Ascending aorta (tissue), 2 donors: ENCODE measurements at regions not wholly inside any gene's neighbourhood (a gene's known extent, or its start where the extent isn't known, plus 50 kb on each side); places are given as distances from the start of the nearest gene placed in this dataset.
"Not testable (repeated sequence)": the region's sequence is repeated elsewhere in the genome, so short reads cannot be mapped to it uniquely, and the experiment has no call there.

Experiments used
- DNase-seq, 2 donors: peaks; one replicate each; pipeline ENCODE4 v3.0.0-alpha.2; 2019; ENCODE audit warnings: low spot score in 2 of 2
- H3K27ac ChIP-seq, 2 donors: fragments of 200-600 bp; sonication (generic); one replicate each; pipeline ENCODE4 v1.5.1; 2016 to 2017; ENCODE audit warnings: mild to moderate bottlenecking in 1 of 2
- H3K27me3 ChIP-seq: fragments of 200-600 bp; sonication (generic); one replicate; pipeline ENCODE4 v1.5.1; 2017
- H3K36me3 ChIP-seq, 2 donors: fragments of 200-600 bp; sonication (generic); one replicate each; pipeline ENCODE4 v1.5.1; 2016
- H3K4me1 ChIP-seq, 2 donors: fragments of 200-600 bp; sonication (generic); one replicate each; pipeline ENCODE4 v1.5.1; 2016 to 2017; ENCODE audit warnings: mild to moderate bottlenecking in 1 of 2
- H3K4me3 ChIP-seq, 2 donors: fragments of 200-600 bp; sonication (generic); one replicate each; pipeline ENCODE4 v1.5.1; 2016 to 2017; ENCODE audit warnings: mild to moderate bottlenecking in 1 of 2
- H3K9me3 ChIP-seq, 2 donors: fragments of 200-600 bp; sonication (generic); one replicate each; pipeline ENCODE4 v1.5.1; 2016
- intact Hi-C: fragments of 100-400 bp; cut with DNase I; formaldehyde crosslinking; loops from one replicate; pipeline ENCODE4 v1.15.1; 2023
- TF ChIP-seq, protein P1 (sequence below), 3 experiments: fragments of 200-600 bp in 2 of 3; fragments of 450-650 bp in 1 of 3; sonication (generic) in 2 of 3; IDR thresholded peaks; one replicate each; pipeline ENCODE4 v1.5.1; 2016 to 2019; ENCODE audit warnings: antibody characterized with exemption in 3 of 3, mild to moderate bottlenecking in 1 of 3, moderate library complexity in 1 of 3

DNA sequence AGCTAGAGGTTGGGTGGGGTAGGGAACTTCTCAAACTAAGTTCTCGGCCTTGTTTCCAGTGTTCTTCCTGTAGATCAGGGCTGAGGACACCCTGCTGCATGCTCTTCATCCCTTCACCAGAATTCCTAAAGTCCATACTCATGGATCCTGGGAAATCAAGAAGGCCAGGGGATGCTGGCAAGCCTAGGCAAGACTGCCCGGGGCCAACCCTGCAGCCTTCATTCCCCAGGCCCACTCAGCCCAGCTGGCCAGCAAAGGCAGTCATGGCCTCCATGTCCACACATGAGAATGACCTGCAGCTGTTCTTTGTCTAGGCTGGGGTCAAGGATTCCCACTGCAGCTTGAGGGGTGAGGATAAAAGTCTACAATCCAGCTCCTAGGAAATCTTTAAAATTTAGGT lies 109.3 kb upstream of the ETV6 start:
- no peaks in the 10 kb centered on the region for H3K27me3 ChIP-seq
- no peaks in the 10 kb centered on the region for H3K9me3 ChIP-seq
- intact Hi-C loops: no loop called here
- H3K27ac ChIP-seq: no peak overlapping the region
- DNase-seq: no peak
- H3K4me3 ChIP-seq: no peak overlapping the region
- H3K36me3 ChIP-seq: no peaks in the 10 kb centered on the region
- H3K4me1 ChIP-seq: no peaks in the 10 kb centered on the region
- TF ChIP-seq, protein P1, sequence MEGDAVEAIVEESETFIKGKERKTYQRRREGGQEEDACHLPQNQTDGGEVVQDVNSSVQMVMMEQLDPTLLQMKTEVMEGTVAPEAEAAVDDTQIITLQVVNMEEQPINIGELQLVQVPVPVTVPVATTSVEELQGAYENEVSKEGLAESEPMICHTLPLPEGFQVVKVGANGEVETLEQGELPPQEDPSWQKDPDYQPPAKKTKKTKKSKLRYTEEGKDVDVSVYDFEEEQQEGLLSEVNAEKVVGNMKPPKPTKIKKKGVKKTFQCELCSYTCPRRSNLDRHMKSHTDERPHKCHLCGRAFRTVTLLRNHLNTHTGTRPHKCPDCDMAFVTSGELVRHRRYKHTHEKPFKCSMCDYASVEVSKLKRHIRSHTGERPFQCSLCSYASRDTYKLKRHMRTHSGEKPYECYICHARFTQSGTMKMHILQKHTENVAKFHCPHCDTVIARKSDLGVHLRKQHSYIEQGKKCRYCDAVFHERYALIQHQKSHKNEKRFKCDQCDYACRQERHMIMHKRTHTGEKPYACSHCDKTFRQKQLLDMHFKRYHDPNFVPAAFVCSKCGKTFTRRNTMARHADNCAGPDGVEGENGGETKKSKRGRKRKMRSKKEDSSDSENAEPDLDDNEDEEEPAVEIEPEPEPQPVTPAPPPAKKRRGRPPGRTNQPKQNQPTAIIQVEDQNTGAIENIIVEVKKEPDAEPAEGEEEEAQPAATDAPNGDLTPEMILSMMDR (IDR thresholded peaks at IDR 0.05): no peak

DNA sequence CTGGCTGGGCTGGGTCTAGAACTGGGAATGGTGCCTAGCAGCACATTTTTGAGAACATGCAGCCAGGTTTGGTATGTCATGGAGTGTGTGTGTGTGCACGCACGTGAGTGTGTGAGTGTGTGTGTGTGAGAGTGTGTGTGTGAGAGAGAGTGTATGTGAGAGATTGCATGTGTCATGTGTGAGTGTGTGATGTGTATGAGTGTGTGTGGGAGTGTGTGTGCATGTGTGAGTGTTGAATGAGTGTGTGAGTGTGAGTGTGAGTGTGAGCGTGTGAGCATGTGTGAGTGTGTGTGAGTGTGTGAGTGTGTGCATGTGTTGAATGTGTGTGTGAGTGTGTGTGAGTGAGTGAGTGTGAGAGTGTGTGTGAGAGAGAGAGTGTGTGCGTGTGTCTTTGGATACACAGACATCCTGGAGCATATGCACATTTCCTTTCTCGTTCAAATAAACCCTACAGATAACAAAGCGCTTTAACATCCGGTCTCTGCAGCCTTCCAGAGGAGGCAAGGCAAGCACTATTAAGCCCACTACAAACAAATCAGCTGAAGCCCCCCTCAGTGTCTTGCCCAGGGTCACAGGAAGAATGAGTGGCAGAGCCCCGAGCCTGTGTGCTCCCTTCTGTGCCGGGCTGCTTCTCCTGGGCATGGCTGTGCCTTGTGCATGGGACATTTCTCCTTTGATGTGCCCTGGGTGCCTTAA lies 108.7 kb upstream of the ETV6 start:
- TF ChIP-seq, protein P1 (IDR thresholded peaks at IDR 0.05): no peak
- H3K27ac ChIP-seq: no peak overlapping the region
- intact Hi-C loops: no loop called here

DNA sequence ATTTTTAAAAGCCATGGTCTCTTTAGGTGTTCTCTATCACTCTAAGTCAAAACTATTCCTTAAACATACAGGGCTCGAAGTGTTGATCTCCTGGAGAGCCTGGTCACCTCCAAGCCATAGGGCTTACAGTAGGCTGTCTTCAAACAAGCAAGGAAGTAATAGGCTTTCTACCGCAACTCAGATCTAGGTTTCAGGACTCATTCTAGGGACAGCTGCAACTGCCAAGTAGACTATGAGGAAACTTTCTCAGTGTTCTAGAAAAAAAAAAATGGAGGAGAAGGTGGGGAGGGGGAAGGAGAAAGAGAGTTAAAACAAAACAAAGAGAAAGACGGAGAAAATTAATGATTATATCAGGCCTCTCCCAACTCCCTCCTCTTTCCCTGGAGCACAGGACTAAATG lies 106.9 kb upstream of the ETV6 start:
- TF ChIP-seq, protein P1 (IDR thresholded peaks at IDR 0.05): no peak
- Histone ChIP-seq H3K27me3 (no peaks in the 10 kb centered on the region), H3K9me3 (no peaks in the 10 kb centered on the region), H3K4me3 (no peak overlapping the region), H3K4me1 (peaks cover 0 to 6% of the 10 kb centered on the region in 2 donors), H3K36me3 (no peaks in the 10 kb centered on the region), H3K27ac (no peak overlapping the region)
- DNase-seq: no peak
- intact Hi-C loops: no loop called here

More for the DNA sequence above, 108.7 kb upstream of the ETV6 start:
- Histone ChIP-seq H3K4me3 (no peak overlapping the region), H3K9me3 (no peaks in the 10 kb centered on the region), H3K27me3 (no peaks in the 10 kb centered on the region), H3K36me3 (no peaks in the 10 kb centered on the region), H3K4me1 (no peaks in the 10 kb centered on the region)
- no peak for DNase-seq

DNA sequence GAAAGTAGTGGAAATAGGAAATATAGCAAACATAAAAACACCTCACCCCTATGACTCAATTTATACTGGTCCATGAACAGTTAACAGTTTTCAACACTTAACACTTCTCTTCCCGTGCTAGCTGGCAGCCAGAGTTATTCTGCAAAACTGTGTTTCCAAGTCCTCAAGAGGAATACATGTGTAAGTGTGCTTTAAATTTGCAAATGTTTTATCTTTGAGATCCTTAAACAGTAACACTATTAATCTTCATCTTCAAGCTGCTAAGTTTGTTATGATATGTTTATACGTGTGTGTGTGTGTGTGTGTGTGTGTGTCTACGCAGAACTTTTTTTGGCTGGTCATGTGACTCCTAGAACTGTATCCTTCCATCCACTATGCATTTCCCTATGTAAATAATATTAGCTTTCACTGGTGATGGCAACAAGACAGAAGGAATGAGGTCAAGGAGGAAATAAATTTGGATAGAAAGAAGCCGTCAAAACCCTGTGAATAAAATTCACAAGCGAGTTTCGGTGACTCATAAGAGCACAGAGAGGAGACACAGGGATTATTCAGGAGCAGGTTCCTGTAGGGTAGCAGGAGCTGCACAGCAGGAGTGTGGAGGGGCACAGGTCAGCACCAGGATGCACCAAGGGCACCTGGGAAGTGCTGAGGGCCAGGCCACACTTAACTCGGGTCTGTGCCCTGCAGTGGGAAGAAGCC lies 105.9 kb upstream of the ETV6 start:
- TF ChIP-seq, protein P1 (IDR thresholded peaks at IDR 0.05): no peak
- Histone ChIP-seq H3K27ac (no peak overlapping the region), H3K36me3 (no peaks in the 10 kb centered on the region), H3K4me3 (no peak overlapping the region), H3K9me3 (no peaks in the 10 kb centered on the region), H3K27me3 (no peaks in the 10 kb centered on the region), H3K4me1 (peaks cover 0 to 6% of the 10 kb centered on the region in 2 donors)
- DNase-seq: no peak
- intact Hi-C loops: no loop called here

DNA sequence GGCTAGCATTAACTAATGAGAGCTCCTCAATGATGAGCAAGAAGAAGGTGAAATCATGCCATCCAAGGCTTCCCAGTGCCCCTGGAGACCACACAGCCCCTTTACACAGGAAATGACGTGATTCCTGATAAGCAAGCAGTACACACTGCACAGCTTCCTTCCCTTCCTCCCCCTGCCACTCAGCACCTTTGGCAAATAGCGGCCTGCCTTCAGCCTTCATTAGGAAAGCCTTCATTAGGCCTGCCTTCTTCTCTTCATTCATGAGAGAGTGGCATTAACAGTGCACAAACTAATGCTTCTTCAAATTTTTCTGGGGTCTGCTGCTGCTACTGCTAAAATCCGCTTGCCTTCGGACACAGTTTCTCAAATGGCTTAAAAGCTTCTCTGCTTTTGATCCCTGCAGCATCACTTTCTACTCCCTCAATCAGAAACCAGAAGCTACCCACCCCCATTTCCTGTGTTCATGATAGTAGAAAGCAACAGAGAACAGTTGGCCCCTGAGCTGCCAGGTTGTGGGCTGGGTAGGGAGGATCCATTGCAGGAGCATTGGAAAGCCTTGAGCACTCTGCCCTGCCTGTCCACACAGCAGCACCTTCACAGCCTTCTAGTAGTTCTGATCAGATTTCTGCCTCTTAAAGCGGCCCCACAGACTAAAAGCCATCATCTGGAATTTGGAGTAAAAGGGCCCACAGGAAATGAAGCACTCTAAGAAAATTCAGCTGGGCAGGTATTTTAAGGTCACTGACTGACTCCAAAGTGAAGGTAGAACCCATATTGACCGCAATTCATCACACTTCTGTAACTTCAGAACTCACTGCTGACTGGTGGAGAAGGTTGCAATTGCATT lies 103.8 kb upstream of the ETV6 start:
- H3K36me3 ChIP-seq: no peaks in the 10 kb centered on the region
- no peak for DNase-seq
- no peaks in the 10 kb centered on the region for H3K27me3 ChIP-seq
- H3K4me3 ChIP-seq: no peak overlapping the region
- H3K4me1 ChIP-seq: peaks cover 0 to 6% of the 10 kb centered on the region in 2 donors
- TF ChIP-seq, protein P1 (IDR thresholded peaks at IDR 0.05): no peak
- no peaks in the 10 kb centered on the region for H3K9me3 ChIP-seq
- intact Hi-C loops: no loop called here
- peak overlapping the region in 1 of 2 donors; percentile 65 for H3K27ac ChIP-seq

DNA sequence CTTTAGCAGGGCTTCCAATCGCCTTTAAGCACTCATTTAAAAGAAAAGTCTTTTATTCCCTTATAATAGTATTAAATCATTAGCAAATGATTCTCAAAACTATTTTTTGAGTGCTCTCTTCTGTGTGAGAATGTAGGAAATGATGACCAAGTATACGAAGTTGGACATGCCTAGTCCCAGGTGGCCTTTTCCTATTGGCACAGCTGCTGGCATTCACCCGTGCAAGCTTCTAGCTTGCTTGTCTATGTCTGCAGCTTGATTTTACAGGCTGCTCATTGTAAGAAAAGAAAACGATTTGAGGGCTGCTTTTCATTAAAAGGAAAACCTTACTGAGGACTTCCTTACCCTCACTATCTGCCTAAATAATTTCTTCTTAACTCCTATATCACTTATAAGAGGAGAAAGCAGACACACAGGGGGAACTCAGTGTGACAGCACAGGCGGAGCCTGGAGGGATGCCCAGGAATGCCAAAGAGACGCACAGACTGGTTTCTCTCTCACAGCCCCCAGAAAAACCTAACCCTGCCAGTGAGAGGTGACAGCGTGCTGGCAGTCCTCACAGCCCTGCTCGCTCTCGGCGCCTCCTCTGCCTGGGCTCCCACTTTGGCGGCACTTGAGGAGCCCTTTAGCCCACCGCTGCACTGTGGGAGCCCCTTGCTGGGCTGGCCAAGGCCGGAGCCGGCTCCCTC lies 102.7 kb upstream of the ETV6 start:
- H3K9me3 ChIP-seq, DNase-seq, H3K4me1 ChIP-seq, H3K27me3 ChIP-seq, H3K36me3 ChIP-seq, intact Hi-C loops: not testable (repeated sequence)
- peak overlapping the region; percentile 5 to 65 for H3K27ac ChIP-seq
- H3K4me3 ChIP-seq: peak overlapping the region; percentile 3 to 50

DNA sequence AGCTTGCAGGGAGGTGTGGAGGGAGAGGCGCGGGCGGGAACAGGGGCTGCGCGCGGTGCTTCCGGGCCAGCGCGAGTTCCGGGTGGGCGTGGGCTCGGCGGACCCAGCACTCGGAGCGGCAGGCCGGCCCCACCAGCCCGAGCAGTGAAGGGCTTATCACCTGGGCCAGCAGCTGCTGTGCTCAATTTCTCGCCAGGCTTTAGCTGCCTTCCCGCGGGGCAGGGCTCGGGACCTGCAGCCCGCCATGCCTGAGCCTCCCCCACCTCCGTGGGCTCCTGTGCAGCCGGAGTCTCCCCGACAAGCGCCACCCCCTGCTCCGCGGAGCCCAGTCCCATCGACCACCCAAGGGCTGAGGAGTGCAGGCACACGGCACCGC lies 102.2 kb upstream of the ETV6 start:
- H3K4me1 ChIP-seq, H3K36me3 ChIP-seq, intact Hi-C loops, DNase-seq, H3K9me3 ChIP-seq, H3K27me3 ChIP-seq: not testable (repeated sequence)
- Histone ChIP-seq H3K4me3 (peak overlapping the region; percentile 3 to 50), H3K27ac (peak overlapping the region; percentile 5 to 65)
